ENCODE measurements at regions not wholly inside any gene's neighbourhood (a gene's known extent, or its start where the extent isn't known, plus 50 kb on each side); places are given as distances from the start of the nearest gene placed in this dataset.

GRCh38 chr18:78448591-78448990 is 531.0 kb upstream of the SALL3 start:
- TF ChIP-seq, protein P1, sequence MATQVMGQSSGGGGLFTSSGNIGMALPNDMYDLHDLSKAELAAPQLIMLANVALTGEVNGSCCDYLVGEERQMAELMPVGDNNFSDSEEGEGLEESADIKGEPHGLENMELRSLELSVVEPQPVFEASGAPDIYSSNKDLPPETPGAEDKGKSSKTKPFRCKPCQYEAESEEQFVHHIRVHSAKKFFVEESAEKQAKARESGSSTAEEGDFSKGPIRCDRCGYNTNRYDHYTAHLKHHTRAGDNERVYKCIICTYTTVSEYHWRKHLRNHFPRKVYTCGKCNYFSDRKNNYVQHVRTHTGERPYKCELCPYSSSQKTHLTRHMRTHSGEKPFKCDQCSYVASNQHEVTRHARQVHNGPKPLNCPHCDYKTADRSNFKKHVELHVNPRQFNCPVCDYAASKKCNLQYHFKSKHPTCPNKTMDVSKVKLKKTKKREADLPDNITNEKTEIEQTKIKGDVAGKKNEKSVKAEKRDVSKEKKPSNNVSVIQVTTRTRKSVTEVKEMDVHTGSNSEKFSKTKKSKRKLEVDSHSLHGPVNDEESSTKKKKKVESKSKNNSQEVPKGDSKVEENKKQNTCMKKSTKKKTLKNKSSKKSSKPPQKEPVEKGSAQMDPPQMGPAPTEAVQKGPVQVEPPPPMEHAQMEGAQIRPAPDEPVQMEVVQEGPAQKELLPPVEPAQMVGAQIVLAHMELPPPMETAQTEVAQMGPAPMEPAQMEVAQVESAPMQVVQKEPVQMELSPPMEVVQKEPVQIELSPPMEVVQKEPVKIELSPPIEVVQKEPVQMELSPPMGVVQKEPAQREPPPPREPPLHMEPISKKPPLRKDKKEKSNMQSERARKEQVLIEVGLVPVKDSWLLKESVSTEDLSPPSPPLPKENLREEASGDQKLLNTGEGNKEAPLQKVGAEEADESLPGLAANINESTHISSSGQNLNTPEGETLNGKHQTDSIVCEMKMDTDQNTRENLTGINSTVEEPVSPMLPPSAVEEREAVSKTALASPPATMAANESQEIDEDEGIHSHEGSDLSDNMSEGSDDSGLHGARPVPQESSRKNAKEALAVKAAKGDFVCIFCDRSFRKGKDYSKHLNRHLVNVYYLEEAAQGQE (IDR thresholded peaks at IDR 0.05; ENCODE audit: insufficient read depth in 1 of 2, low read depth in 2 of 2, low read length in 2 of 2) = no peak
- no peak for TF ChIP-seq FOXP2 (optimal IDR thresholded peaks at IDR 0.05; ENCODE audit: borderline replicate concordance, extremely low read depth, extremely low read length, insufficient read depth)
- TF ChIP-seq SIN3A (IDR thresholded peaks at IDR 0.05; ENCODE audit: borderline replicate concordance, insufficient read depth, low read length) = no peak
- TF ChIP-seq POLR2AphosphoS5 (IDR thresholded peaks at IDR 0.05; ENCODE audit: low read depth, low read length) = no peak
- no peak for TF ChIP-seq TAF1 (IDR thresholded peaks at IDR 0.05; ENCODE audit: borderline replicate concordance, insufficient read depth, low read length)

DNA sequence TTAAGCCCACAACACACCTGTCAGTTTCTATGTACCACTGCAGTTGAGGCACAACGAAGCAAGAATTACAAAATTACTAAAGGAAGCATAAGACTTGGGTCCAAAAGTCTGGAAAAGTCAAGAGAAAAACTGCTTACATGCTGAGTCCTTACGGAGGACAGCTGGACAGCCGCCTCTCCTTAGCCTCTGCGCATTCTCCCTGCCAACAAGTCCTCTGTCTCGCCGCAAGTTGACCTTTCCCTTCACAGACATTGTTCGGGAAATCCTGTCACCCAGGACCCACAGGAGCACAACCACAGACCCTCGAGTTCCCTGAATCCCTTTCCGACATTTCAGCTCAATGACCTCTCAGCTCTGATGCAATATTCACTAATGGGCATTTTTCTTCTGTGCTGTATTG is 525.4 kb upstream of the SALL3 start:
- no peak for TF ChIP-seq FOXP2 (optimal IDR thresholded peaks at IDR 0.05; ENCODE audit: borderline replicate concordance, extremely low read depth, extremely low read length, insufficient read depth)
- TF ChIP-seq POLR2AphosphoS5 (IDR thresholded peaks at IDR 0.05; ENCODE audit: low read depth, low read length) = no peak
- TF ChIP-seq, protein P1 (IDR thresholded peaks at IDR 0.05; ENCODE audit: insufficient read depth in 1 of 2, low read depth in 2 of 2, low read length in 2 of 2) = no peak
- no peak for TF ChIP-seq SIN3A (IDR thresholded peaks at IDR 0.05; ENCODE audit: borderline replicate concordance, insufficient read depth, low read length)
- TF ChIP-seq TAF1 (IDR thresholded peaks at IDR 0.05; ENCODE audit: borderline replicate concordance, insufficient read depth, low read length) = no peak

GRCh38 chr18:78455386-78455785 is 524.2 kb upstream of the SALL3 start:
- TF ChIP-seq FOXP2 (optimal IDR thresholded peaks at IDR 0.05; ENCODE audit: borderline replicate concordance, extremely low read depth, extremely low read length, insufficient read depth) = no peak
- TF ChIP-seq, protein P1 (IDR thresholded peaks at IDR 0.05; ENCODE audit: insufficient read depth in 1 of 2, low read depth in 2 of 2, low read length in 2 of 2) = no peak
- no peak for TF ChIP-seq POLR2AphosphoS5 (IDR thresholded peaks at IDR 0.05; ENCODE audit: low read depth, low read length)
- no peak for TF ChIP-seq SIN3A (IDR thresholded peaks at IDR 0.05; ENCODE audit: borderline replicate concordance, insufficient read depth, low read length)
- no peak for TF ChIP-seq TAF1 (IDR thresholded peaks at IDR 0.05; ENCODE audit: borderline replicate concordance, insufficient read depth, low read length)

- TF ChIP-seq POLR2AphosphoS5 (IDR thresholded peaks at IDR 0.05; ENCODE audit: low read depth, low read length) (no peak), TAF1 (IDR thresholded peaks at IDR 0.05; ENCODE audit: borderline replicate concordance, insufficient read depth, low read length) (no peak)
Measured at GRCh38 chr18:78457011-78457410, 522.6 kb upstream of the SALL3 start.

DNA sequence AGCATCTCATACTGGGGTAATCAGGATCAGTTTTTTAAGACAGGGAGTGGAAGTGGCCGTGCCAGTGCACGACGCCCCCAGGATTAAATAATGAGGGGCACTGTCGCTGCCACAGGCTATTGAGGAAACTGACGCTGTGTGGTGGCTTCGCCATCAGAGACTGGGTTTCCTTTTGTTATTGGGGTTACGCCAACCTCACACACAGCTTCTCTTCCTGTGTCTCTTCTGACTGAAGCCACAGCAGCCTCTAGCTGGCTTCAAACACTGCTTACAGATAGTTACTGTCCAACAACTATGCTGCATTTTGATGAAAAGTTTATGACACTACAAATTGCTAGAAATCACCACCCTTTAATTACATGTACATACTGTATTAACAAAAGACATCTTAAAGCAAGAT is 521.9 kb upstream of the SALL3 start:
- TF ChIP-seq TAF1 (IDR thresholded peaks at IDR 0.05; ENCODE audit: borderline replicate concordance, insufficient read depth, low read length) = no peak
- TF ChIP-seq, protein P1 (IDR thresholded peaks at IDR 0.05; ENCODE audit: insufficient read depth in 1 of 2, low read depth in 2 of 2, low read length in 2 of 2) = no peak
- TF ChIP-seq SIN3A (IDR thresholded peaks at IDR 0.05; ENCODE audit: borderline replicate concordance, insufficient read depth, low read length) = no peak
- no peak for TF ChIP-seq POLR2AphosphoS5 (IDR thresholded peaks at IDR 0.05; ENCODE audit: low read depth, low read length)
- TF ChIP-seq FOXP2 (optimal IDR thresholded peaks at IDR 0.05; ENCODE audit: borderline replicate concordance, extremely low read depth, extremely low read length, insufficient read depth) = no peak
